NCI-H2196 (cell line): ENCODE measurements at regions not wholly inside any gene's neighbourhood (a gene's known extent, or its start where the extent isn't known, plus 50 kb on each side); places are given as distances from the start of the nearest gene placed in this dataset.

ENCODE experiments used
- DNase-seq: peaks from one replicate; lab custom pipeline; 2025; ENCODE audit not compliant: unreplicated experiment; lab: John Stamatoyannopoulos, UW

DNA sequence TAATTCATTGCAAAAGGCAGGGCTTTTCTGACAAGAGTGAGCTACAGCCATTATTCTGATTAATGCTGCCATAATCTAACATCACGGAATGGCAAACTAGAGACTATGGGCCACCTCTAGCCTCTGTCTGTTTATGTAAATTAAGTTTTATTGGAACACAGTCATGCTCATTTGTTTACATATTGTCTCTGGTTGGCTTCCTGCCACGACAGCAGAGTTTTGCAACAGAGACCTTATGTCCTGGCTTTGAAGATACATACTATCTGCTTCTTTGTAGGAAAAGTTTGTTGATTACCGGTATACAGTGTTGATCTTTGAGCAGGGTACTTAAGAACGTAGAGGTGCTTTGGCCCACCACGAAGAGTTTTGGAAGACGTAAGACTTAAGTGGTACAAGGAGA, 715.9 kb upstream of the RBFOX1 start:
- no peak for DNase-seq

- DNase-seq: no peak
These were observed 717.0 kb upstream of the RBFOX1 start for GRCh38 chr16:6615636-6616035.

DNA sequence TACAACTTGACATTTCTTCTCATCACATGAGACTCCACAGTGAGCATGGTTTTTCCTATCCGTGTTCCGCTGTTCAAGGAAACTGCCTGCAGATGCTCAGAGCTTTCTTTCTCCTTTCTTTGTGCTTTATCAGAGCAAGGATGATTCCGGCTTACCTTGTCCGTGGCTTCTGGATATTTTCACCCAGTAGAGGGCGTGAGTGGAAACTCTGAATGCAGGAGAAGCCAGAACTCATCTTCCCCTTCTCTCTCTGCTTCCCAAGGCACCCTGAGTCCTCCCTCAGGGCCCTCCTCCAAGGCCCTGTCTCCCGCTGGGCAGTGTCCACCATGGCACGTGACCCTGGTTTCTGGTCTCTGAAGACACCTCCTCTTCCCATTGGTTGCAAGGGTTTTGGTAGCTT, 721.1 kb upstream of the RBFOX1 start:
- no peak for DNase-seq

DNA sequence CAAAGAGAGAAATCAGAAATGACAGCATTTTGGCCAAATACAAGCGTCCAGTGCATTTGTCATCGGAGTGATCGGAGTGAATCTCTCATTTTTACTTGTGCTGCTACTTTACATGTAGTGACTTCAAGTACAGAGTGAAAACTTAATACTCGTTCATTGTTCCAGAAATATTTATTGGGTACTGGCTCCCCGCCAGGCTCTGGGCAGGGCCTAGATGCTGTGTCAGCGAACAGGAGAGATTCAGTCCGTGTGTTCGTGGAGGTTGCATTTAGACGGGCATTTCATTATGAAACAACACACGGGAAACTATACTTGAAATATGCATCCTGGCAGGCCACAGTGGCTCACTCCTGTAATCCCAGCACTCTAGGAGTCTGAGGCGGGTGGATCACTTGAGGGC, 727.2 kb upstream of the RBFOX1 start:
- DNase-seq: no peak

- DNase-seq: no peak
These were observed 728.8 kb upstream of the RBFOX1 start for GRCh38 chr16:6603780-6604325.

DNA sequence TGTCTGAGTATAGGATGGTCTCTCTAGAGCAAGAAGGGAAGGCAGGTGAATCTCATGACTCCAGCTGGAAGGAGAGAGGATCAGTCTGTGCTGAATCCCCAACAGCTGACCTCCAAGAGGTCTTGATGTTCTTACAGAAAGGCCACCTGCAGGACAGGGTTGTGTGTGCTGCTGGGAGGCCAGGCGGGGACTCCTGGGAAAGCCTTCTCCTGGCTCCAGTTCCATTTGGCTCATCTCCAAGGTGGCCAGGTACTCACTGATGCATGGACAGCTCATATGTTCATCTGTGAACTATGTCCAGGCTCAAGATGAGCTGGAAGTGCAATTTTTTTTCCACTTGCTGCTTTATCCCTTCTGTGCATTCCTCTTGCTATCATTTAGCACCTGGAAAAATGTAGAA, 730.2 kb upstream of the RBFOX1 start:
- DNase-seq: no peak

- no peak for DNase-seq
These were observed 732.5 kb upstream of the RBFOX1 start for GRCh38 chr16:6600167-6600566.

DNA sequence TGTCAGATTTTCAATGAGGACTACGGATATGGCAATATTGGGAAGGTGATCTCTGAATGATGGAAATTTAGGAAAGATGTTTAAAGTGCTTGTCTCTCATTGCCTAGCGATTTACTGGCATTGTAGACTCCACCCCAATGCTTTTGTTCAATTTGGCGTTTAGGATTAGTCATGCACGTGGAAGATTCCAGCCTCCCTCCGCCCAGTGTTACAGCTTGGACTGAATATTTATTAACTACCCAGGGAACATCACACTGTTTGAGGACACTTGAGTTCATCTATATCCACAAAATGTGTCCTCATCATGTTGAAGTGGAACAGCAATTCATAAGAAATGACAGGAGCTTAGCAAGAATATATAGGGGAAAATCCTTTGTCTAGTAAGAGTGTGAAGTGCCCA, 738.8 kb upstream of the RBFOX1 start:
- DNase-seq: no peak

- DNase-seq: no peak
These were observed 756.0 kb upstream of the RBFOX1 start for GRCh38 chr16:6576606-6577005.

DNA sequence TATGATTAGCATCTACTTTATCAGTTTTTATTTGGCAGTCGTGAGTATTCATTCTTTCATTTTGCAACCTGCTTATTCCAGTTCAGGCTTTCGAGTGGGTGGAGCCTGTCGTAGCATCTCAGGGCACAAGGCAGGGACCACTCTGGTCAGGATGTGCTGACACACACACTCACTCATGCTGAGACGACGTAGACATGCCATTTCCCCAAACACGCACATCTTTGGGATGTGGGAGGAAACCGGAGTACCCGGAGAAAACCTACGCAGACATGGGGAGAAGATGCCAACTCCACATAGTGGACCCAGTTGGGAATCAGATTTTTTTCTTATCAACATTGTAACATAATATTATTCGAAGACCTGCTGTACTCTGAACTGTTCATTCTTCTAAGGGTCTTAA, 756.5 kb upstream of the RBFOX1 start:
- no peak for DNase-seq

DNA sequence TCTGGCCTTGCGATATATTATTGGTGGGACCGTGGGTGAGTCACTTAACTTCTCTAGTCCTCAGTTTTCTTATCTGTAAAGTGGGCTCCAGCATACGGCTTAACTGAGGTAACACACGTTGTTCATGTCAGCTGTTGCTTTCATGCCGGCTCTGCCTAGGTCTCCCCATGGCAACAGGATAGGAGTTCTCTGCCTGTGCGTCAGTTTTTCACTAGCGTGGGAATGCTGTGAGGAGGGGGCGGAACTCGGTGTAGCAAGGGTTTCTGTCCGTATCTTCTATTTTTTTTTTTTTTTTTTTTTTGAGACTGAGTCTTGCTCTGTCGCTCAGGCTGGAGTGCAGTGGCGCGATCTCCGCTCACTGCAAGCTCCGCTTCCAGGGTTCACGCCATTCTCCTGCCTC, 758.5 kb upstream of the RBFOX1 start:
- no peak for DNase-seq

DNA sequence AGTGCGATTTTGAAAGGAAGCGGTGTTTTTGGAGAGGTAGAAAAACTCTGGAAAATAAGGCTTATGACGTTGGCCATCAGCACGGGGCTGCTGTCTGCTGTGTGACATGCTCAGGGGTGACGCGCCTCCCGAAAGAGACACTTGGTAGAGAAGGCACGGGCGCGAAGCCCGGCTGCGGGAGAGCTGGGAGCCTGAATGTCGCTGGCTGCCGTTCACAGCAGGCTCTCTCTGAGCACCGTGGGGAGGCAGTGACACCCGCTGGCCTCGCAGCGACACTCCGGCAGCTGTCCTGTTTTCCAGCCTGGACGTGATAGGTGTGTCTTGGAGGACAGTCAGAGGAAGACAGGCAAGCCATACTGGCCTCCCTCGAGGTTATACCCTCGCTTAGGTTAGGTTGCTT, 759.1 kb upstream of the RBFOX1 start:
- DNase-seq: no peak

GRCh38 chr16:6571044-6571443, 761.6 kb upstream of the RBFOX1 start:
- DNase-seq: no peak

DNA sequence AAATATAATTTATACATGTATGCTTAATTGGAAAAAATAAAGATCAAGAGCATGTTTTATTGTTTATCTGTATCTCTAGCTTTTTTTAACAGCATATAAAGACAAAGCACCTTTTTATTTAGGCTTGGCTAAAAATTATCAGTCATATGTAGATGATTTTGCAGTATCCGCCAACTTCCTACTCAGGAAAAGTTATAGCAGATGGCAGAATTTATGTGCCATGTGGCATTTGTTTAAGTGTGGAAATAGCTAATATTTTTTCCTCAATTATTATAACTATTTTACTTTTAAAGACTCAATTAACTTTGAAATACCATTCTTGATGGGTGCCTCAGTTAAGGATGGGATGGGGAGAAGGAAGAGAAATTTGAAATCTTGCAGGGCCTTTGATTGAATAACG, 762.1 kb upstream of the RBFOX1 start:
- DNase-seq: no peak

DNA sequence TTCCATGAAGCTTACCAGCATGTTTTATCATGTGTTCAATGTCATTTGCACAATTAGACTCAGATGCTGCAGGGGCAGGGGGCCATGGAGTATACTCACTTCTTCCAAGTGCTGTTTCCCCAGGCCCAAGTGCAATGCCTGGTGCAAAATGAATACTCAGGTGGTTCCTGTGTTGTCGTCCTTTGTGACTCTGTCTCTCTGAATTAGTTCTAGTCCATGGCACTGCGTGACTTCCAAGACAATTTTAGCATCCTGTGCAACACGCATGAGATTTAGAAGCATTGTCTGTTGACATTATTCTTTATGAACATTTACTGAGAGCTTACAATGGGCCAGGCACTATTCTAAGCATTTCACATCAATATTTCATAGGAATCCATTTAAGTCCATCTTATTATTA, 769.7 kb upstream of the RBFOX1 start:
- DNase-seq: no peak

DNA sequence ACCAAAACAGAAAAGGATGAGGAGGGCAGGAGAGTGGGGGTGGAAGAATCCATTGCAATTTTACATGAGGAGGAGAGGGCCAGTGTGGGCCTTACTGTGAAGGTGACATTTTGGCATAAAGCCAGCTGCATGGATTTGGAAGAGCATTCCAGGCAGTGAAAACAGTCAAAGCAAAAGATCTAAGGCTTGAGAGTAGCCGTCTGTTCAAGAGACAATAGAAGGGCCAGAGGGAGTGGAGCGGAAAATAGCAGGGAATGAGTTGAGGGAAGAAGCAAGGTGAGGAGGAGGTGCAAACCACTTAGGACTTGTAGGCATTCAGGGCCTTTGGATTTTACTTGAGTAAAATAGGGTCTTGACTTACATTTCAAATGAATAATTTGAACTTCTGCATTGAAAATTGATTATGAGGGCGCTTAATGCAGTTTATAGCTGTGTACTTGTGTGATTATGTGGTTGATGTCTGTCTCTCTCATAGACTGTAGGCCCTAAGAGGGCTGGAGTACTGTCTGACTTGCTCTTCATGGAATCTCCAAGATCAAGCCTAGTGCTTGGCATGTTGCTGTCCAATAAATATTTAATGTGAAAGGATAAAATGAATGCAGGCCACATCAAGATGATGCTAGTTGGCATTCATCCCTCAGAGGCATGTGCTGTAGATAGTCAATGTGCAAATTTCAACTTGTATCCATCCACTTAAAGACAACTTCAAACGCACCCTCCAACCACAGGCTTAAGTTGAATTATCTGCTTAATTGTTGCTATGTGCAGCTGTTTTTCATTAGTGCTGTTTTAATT, 772.1 kb upstream of the RBFOX1 start:
- no peak for DNase-seq

GRCh38 chr16:6558661-6559060, 774.0 kb upstream of the RBFOX1 start:
- no peak for DNase-seq

DNA sequence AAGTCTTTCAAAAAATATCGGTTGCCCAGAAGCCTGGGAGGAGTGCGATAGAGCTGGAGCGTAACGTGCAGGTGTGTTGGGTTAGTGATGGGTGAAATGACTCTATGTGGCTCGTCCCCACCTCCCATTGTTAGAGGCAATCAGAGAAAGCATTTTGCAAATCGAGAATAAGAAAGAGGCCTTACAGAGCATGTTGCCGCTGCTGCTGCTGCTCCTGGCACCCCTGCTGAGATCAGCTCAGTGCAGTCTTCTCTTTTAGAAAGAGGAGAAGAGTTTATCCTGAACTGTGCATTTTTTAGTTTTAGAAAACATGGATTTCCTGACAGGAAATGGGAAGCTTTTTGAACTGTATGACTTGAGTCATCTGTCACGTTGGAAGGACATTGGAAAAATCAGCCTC, 774.5 kb upstream of the RBFOX1 start:
- DNase-seq: no peak

- no peak for DNase-seq
These were observed 775.2 kb upstream of the RBFOX1 start for GRCh38 chr16:6557353-6558023.

GRCh38 chr16:6549415-6549814, 783.2 kb upstream of the RBFOX1 start:
- DNase-seq: no peak

DNA sequence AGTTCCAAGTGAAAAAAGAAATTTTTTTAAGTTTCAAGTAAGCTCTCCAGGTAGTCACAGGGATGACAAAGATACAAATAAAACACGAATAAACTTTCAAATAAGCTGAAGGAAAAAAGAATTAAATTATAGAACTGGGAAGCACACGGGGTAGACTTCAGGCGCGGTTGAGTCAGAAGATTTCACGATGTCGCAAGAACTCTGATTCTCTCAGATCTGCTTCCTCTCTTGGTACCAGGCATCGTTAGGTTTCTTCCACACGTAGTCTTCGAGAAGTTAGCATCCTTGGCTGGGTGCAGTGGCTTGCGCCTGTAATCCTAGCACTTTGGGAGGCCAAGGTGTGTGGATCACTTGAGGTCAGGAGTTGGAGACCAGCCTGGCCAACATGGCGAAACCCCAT, 784.1 kb upstream of the RBFOX1 start:
- no peak for DNase-seq

DNA sequence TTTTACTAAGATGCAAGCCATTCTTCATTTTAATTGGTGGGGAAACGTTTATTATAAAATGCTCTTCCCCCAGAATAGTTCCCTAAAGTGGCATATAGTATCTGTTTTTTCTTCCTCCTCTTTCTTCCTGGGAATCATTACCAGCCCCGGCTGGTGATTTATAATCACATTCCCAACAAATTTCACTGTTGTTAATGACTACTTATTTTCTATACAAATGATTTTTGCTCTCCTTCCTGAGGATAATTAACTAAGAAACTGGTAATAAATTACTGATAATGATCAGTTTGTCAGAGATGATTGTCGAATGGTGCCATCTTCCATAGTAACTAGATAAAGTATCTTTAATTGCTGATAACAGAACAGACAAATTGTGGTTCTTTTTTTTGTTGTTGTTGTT, 785.5 kb upstream of the RBFOX1 start:
- no peak for DNase-seq

GRCh38 chr16:6545329-6545728, 787.3 kb upstream of the RBFOX1 start:
- no peak for DNase-seq
